ENCODE measurements at regions not wholly inside any gene's neighbourhood (a gene's known extent, or its start where the extent isn't known, plus 50 kb on each side); places are given as distances from the start of the nearest gene placed in this dataset.

DNA sequence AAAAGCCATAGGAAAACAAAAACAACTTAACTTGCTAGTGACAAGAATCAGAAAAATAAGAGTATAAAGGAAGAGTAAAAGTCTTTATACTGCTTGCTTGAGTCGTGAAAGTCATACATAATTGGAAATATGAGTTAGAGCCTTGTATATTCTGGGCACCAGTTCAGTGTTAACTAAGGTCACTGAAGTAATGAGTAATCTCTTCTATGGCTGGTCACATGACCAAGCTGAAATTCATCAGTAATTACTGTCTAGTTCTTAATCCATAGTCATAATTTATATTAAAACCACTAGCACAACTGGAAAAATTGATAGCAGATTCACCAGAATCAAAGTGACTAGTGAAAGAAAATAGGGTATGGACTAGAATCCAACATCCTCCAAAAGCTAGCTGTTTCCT lies 84.4 kb upstream of the SLC5A12 start:
- Histone ChIP-seq H4K8ac (replicated peaks; ENCODE audit: insufficient read length, low read depth, low read length) (no peak overlapping the region), H3K4me1 (ENCODE audit: insufficient read depth, low read length) (no peaks in the 10 kb centered on the region), H2BK12ac (ENCODE audit: insufficient read length, low read depth, low read length) (no peak overlapping the region), H3K18ac (ENCODE audit: insufficient read length, low read depth, low read length) (no peak overlapping the region), H2BK5ac (ENCODE audit: insufficient read length, low read length) (no peak overlapping the region), H2BK20ac (ENCODE audit: low read depth, low read length, poor library complexity, severe bottlenecking) (no peak overlapping the region), H4K5ac (ENCODE audit: insufficient read length, low read depth, low read length) (no peak overlapping the region), H2AK5ac (ENCODE audit: insufficient read length, low read length) (no peak overlapping the region), H3K56ac (ENCODE audit: insufficient read length, low read depth, low read length) (no peak overlapping the region), H3K4me2 (ENCODE audit: insufficient read depth, insufficient read length, low read length) (no peak overlapping the region), H3K23ac (ENCODE audit: insufficient read length, low read depth, low read length) (no peak overlapping the region), H3K9ac (ENCODE audit: extremely low read depth, insufficient read length, low read length) (no peak overlapping the region), H3T11ph (ENCODE audit: low read length) (no peak overlapping the region), H3K79me1 (ENCODE audit: insufficient read depth, low read depth, low read length, poor library complexity, severe bottlenecking) (no peaks in the 10 kb centered on the region), H4K20me1 (ENCODE audit: control insufficient read depth, insufficient read depth, insufficient read length) (no peaks in the 10 kb centered on the region), H3K14ac (ENCODE audit: insufficient read depth, low read length) (no peak overlapping the region), H3K23me2 (ENCODE audit: insufficient read length, low read depth, low read length, poor library complexity, severe bottlenecking) (no peaks in the 10 kb centered on the region), H2AFZ (ENCODE audit: low read length) (no peak overlapping the region), H4K91ac (ENCODE audit: insufficient read length, low read depth, low read length) (no peak overlapping the region), H3K27me3 (ENCODE audit: insufficient read depth, low read length) (no peaks in the 10 kb centered on the region), H3K4ac (ENCODE audit: low read depth, low read length) (no peak overlapping the region), H3K27ac (ENCODE audit: insufficient read length, low read depth, low read length) (no peak overlapping the region), H2BK120ac (ENCODE audit: low read depth, low read length, poor library complexity, severe bottlenecking) (no peak overlapping the region), H3K9me3 (ENCODE audit: control insufficient read depth, low read depth, low read length) (no peaks in the 10 kb centered on the region), H3K79me2 (ENCODE audit: insufficient read depth, low read length) (no peaks in the 10 kb centered on the region), H2BK15ac (ENCODE audit: low read depth, low read length) (no peak overlapping the region)
- whole genome bisulfite sequencing (ENCODE audit: extremely low coverage, insufficient read length, low lambda C conversion rate), result no CpG with 5 or more reads among the region's 1 CpG
- no peak for DNase-seq
- Mint-ChIP-seq H3K4me1 (peaks cover 4 to 6% of the 10 kb centered on the region in 2 experiments; a peak in 2 of 4 replicates), H3K27me3 (ENCODE audit: low read depth) (no peaks in the 10 kb centered on the region), H3K27ac (no peak overlapping the region; a peak in 1 of 7 replicates), H3K36me3 (ENCODE audit: insufficient read depth in 1 of 3, low read depth in 3 of 3) (peaks cover 0 to 2% (median 0%) of the 10 kb centered on the region in 3 experiments; a peak in 2 of 7 replicates), H3K9me3 (no peaks in the 10 kb centered on the region; a peak in 2 of 5 replicates), H3K4me3 (no peak overlapping the region)
- TF ChIP-seq, protein P1, sequence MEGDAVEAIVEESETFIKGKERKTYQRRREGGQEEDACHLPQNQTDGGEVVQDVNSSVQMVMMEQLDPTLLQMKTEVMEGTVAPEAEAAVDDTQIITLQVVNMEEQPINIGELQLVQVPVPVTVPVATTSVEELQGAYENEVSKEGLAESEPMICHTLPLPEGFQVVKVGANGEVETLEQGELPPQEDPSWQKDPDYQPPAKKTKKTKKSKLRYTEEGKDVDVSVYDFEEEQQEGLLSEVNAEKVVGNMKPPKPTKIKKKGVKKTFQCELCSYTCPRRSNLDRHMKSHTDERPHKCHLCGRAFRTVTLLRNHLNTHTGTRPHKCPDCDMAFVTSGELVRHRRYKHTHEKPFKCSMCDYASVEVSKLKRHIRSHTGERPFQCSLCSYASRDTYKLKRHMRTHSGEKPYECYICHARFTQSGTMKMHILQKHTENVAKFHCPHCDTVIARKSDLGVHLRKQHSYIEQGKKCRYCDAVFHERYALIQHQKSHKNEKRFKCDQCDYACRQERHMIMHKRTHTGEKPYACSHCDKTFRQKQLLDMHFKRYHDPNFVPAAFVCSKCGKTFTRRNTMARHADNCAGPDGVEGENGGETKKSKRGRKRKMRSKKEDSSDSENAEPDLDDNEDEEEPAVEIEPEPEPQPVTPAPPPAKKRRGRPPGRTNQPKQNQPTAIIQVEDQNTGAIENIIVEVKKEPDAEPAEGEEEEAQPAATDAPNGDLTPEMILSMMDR (conservative IDR thresholded peaks at IDR 0.05), result no peak
